ENCODE measurements at regions not wholly inside any gene's neighbourhood (a gene's known extent, or its start where the extent isn't known, plus 50 kb on each side); places are given as distances from the start of the nearest gene placed in this dataset.

- TF ChIP-seq POLR2AphosphoS5 (IDR thresholded peaks at IDR 0.05; ENCODE audit: low read depth, low read length), result no peak
- TF ChIP-seq POLR2A (IDR thresholded peaks at IDR 0.05; ENCODE audit: low read depth, low read length), result no peak
- TF ChIP-seq TAF1 (IDR thresholded peaks at IDR 0.05; ENCODE audit: borderline replicate concordance, low read depth, low read length), result no peak
Observed at GRCh38 chr3:15998911-15999310, 175.6 kb upstream of the GALNT15 start.
